Lower leg skin (tissue), 4 donors: ENCODE measurements at regions not wholly inside any gene's neighbourhood (a gene's known extent, or its start where the extent isn't known, plus 50 kb on each side); places are given as distances from the start of the nearest gene placed in this dataset.

Experiments
- DNase-seq, 2 donors: peaks; one replicate each; pipeline ENCODE4 v3.0.0-alpha.2; 2019; ENCODE audit warnings: low spot score in 2 of 2
- H3K4me3 ChIP-seq: fragments of 200-600 bp; sonication (generic); 2 replicates; pipeline ENCODE4 v1.5.1; 2017; ENCODE audit warnings: mild to moderate bottlenecking, low read depth; ENCODE audit not compliant: poor library complexity, severe bottlenecking
- POLR2A ChIP-seq, 2 donors: fragments of 450-650 bp; IDR thresholded peaks; one replicate each; pipeline ENCODE4 v1.6.1; 2016 to 2017; ENCODE audit warnings: antibody characterized with exemption in 2 of 2, mild to moderate bottlenecking in 1 of 2, moderate library complexity in 1 of 2
- WGBS, 2 donors: methylation state at CpG; one replicate each; pipeline ENCODE4 v1.1.5; 2018; 5-methylcytosine and 5-hydroxymethylcytosine counted together
- intact Hi-C: fragments of 100-400 bp; cut with DNase I; formaldehyde crosslinking; loops from one replicate; pipeline ENCODE4 v1.15.0; 2023; ENCODE audit warnings: low total_unique reads
- TF ChIP-seq, protein P1 (sequence below), 3 donors: fragments of 450-650 bp; IDR thresholded peaks; one replicate each; pipeline ENCODE4 v1.5.1; 2016; ENCODE audit warnings: antibody characterized with exemption in 3 of 3, mild to moderate bottlenecking in 3 of 3, moderate library complexity in 2 of 3

DNA sequence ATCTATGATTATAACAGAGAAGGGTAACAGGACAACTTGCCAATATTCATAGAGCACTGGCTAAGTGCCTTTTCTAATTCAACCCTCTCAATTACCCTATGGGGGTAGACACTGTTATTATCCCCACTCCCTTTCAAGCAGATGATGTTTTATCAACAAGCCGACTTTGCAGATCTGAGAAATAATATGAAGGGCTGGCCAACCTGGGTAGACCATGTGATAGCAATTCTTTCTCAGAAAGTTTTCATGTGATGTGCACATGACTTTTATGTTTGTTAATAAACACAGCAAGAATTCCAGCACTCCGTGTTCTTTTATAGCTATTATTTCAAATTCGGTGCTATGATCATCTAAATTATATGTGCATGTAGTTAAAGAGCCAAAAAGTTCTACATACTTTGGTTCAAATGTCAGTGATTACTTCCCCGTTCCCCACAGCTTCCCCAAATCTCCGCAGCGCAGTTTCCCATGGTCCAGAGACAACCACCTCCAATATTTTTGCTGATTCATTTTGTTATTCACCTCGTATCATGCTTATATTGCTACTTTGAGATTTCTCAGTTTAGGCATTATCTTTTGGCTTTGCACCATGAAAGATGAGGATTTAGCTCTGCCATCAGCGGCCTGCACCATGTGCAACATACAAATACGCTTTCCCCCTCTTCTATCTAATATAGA lies 96.7 kb upstream of the GADD45A start:
- no peak for TF ChIP-seq POLR2A (IDR thresholded peaks at IDR 0.05)
- TF ChIP-seq, protein P1, sequence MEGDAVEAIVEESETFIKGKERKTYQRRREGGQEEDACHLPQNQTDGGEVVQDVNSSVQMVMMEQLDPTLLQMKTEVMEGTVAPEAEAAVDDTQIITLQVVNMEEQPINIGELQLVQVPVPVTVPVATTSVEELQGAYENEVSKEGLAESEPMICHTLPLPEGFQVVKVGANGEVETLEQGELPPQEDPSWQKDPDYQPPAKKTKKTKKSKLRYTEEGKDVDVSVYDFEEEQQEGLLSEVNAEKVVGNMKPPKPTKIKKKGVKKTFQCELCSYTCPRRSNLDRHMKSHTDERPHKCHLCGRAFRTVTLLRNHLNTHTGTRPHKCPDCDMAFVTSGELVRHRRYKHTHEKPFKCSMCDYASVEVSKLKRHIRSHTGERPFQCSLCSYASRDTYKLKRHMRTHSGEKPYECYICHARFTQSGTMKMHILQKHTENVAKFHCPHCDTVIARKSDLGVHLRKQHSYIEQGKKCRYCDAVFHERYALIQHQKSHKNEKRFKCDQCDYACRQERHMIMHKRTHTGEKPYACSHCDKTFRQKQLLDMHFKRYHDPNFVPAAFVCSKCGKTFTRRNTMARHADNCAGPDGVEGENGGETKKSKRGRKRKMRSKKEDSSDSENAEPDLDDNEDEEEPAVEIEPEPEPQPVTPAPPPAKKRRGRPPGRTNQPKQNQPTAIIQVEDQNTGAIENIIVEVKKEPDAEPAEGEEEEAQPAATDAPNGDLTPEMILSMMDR (IDR thresholded peaks at IDR 0.05), result no peak
- intact Hi-C loops, result no loop called here
- WGBS, 2 donors, result 59 to 61% methylated on average over 9 of the region's 9 CpGs
- peak; percentile 63 to 83 for DNase-seq
- no peak overlapping the region for H3K4me3 ChIP-seq

DNA sequence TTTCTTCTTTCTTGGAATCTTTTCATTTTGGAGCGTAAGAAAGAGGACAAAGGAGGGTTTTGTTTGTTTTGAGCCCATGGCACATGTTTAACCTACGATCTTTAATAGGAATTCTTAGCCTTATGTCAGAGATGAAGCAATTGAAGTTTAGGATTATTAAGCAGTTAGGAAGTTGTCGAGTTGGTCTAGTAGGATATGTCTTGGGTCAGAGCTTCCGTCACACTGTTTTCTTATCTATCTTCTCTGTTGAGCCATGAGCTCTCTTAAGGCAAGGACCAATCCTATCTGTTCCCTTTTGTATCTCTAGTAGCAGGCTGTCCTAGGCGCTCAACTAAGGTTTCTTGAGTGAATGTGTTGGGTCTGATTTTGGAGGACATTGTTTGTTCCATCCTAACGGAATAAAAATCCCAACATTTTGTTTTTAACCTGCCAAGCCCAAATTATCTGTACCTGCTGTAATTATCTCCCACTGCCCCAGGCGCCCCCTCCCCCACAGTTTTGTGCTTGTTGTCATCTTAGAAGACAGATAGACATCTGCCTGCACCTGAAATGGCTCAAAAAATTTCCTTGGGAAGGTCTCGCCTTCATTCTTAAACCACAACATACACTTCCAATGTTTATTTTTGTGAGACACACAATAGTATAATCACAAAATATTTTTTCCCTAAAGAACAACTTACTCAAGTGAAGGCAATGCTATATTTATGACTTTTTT lies 95.3 kb upstream of the GADD45A start:
- TF ChIP-seq, protein P1 (IDR thresholded peaks at IDR 0.05), result no peak
- TF ChIP-seq POLR2A (IDR thresholded peaks at IDR 0.05), result no peak
- intact Hi-C loops, result no loop called here
- H3K4me3 ChIP-seq, result no peak overlapping the region
- peak in 1 of 2 donors; percentile 72 for DNase-seq
- WGBS, 2 donors, result 83 to 91% methylated on average over 8 of the region's 8 CpGs

DNA sequence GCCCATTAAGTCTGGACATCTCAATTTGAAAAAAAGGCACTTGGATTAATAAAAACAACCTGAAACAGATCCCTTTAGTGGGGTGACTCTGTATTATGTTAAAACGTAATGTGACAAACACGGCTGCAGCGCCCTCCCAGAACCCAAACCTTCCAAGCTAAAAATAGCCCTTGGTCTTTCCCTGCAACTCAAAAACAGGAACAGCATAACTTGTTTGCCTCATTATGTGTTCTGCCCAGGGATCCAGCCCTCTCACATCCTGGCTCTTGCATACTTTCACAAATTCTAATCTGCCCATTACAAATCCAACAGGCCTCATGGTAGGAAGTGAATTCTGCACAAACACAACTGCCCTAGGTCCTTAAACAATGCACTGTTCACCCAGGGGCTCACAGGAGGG lies 94.7 kb upstream of the GADD45A start:
- WGBS, 2 donors, result 36 to 46% methylated on average over 3 of the region's 3 CpGs
- H3K4me3 ChIP-seq, result no peak overlapping the region
- DNase-seq, result peak; percentile 61 to 89
- TF ChIP-seq POLR2A (IDR thresholded peaks at IDR 0.05), result no peak
- TF ChIP-seq, protein P1 (IDR thresholded peaks at IDR 0.05), result no peak
- intact Hi-C loops, result no loop called here

DNA sequence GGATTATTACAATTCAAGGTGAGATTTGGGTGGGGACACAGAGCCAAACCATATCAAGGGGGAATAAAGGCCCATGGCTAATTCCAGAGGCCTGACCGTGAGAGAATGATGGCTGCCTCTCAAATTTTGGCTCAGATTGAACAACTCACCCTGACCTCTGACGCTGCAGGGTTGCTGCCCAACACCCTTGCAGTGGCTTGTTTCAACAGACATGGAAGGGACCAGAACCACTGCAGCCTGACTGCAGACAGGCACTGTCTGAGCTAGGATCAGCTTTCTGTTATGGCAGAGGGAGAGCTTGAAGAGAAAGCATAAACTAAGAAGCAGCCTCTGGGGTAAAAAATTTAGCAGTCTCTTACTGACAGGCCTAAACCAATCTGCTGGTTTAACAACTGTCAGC lies 90.2 kb upstream of the GADD45A start:
- intact Hi-C loops, result no loop called here
- TF ChIP-seq, protein P1 (IDR thresholded peaks at IDR 0.05), result no peak
- TF ChIP-seq POLR2A (IDR thresholded peaks at IDR 0.05), result no peak
- peak in 1 of 2 donors; percentile 45 for DNase-seq
- H3K4me3 ChIP-seq, result no peak overlapping the region
- 93 to 96% methylated on average over 2 of the region's 2 CpGs for WGBS, 2 donors

DNA sequence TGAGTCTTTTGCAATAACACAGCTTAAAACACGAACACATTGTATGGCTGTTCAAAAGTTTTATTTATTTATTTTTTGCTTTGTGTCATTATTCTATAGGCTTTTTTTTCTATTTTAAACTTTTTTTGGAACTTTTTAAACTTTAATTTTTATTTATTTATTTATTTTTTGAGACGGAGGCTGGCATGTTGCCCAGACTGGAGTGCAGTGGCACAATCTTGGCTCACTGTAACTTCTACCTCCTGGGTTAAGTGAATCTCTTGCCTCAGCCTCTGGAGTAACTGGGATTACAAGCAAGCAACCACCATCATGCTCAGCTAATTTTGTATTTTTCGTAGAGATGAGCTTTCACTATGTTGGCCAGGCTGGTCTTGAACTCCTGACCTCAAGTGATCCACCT lies 88.3 kb upstream of the GADD45A start:
- peak in 1 of 2 donors; percentile 71 for DNase-seq
- WGBS, 2 donors, result 75 to 82% methylated on average over 3 of the region's 3 CpGs
- H3K4me3 ChIP-seq, result no peak overlapping the region
- intact Hi-C loops, result no loop called here
- TF ChIP-seq POLR2A (IDR thresholded peaks at IDR 0.05), result no peak
- TF ChIP-seq, protein P1 (IDR thresholded peaks at IDR 0.05), result no peak
